ENCODE measurements at regions not wholly inside any gene's neighbourhood (a gene's known extent, or its start where the extent isn't known, plus 50 kb on each side); places are given as distances from the start of the nearest gene placed in this dataset.

- no peak overlapping the region for H3K27ac ChIP-seq
- no peak for TF ChIP-seq ZFX (IDR thresholded peaks at IDR 0.05; ENCODE audit: borderline replicate concordance)
- no peak for TF ChIP-seq CTCF (IDR thresholded peaks at IDR 0.05)
Measured at GRCh38 chr4:34851411-34851810, 1392.9 kb downstream of the ARAP2 start.

- TF ChIP-seq CTCF (IDR thresholded peaks at IDR 0.05) (no peak), ZFX (IDR thresholded peaks at IDR 0.05; ENCODE audit: borderline replicate concordance) (no peak)
Measured at GRCh38 chr4:34854451-34854850, 1389.9 kb downstream of the ARAP2 start.

GRCh38 chr4:34861666-34862065, 1382.6 kb downstream of the ARAP2 start:
- H3K27ac ChIP-seq: no peak overlapping the region

More at GRCh38 chr4:34854451-34854850, 1389.9 kb downstream of the ARAP2 start:
- no peak overlapping the region for H3K27ac ChIP-seq

GRCh38 chr4:34878961-34879360, 1365.4 kb downstream of the ARAP2 start:
- no peak overlapping the region for H3K27ac ChIP-seq
- no peak for TF ChIP-seq ZFX (IDR thresholded peaks at IDR 0.05; ENCODE audit: borderline replicate concordance)
- TF ChIP-seq CTCF (IDR thresholded peaks at IDR 0.05): peak; percentile 9; the same call in 1 of the 2 replicates

More at GRCh38 chr4:34861666-34862065, 1382.6 kb downstream of the ARAP2 start:
- TF ChIP-seq ZFX (IDR thresholded peaks at IDR 0.05; ENCODE audit: borderline replicate concordance): no peak
- TF ChIP-seq CTCF (IDR thresholded peaks at IDR 0.05): no peak

GRCh38 chr4:34880246-34880645, 1364.1 kb downstream of the ARAP2 start:
- H3K27ac ChIP-seq: no peak overlapping the region
- TF ChIP-seq ZFX (IDR thresholded peaks at IDR 0.05; ENCODE audit: borderline replicate concordance) (no peak), CTCF (IDR thresholded peaks at IDR 0.05) (no peak)

GRCh38 chr4:34891892-34892291, 1352.4 kb downstream of the ARAP2 start:
- no peak overlapping the region for H3K27ac ChIP-seq
- TF ChIP-seq CTCF (IDR thresholded peaks at IDR 0.05) (no peak), ZFX (IDR thresholded peaks at IDR 0.05; ENCODE audit: borderline replicate concordance) (no peak)

- H3K27ac ChIP-seq: no peak overlapping the region
- no peak for TF ChIP-seq ZFX (IDR thresholded peaks at IDR 0.05; ENCODE audit: borderline replicate concordance)
- TF ChIP-seq CTCF (IDR thresholded peaks at IDR 0.05): no peak
Measured at GRCh38 chr4:34893382-34893781, 1350.9 kb downstream of the ARAP2 start.

Data from 22Rv1 (cell line).